NCI-H1048 (cell line): ENCODE measurements at regions not wholly inside any gene's neighbourhood (a gene's known extent, or its start where the extent isn't known, plus 50 kb on each side); places are given as distances from the start of the nearest gene placed in this dataset.

Experiments
- DNase-seq: peaks from one replicate; lab custom pipeline; 2025; lab: John Stamatoyannopoulos, UW

DNA sequence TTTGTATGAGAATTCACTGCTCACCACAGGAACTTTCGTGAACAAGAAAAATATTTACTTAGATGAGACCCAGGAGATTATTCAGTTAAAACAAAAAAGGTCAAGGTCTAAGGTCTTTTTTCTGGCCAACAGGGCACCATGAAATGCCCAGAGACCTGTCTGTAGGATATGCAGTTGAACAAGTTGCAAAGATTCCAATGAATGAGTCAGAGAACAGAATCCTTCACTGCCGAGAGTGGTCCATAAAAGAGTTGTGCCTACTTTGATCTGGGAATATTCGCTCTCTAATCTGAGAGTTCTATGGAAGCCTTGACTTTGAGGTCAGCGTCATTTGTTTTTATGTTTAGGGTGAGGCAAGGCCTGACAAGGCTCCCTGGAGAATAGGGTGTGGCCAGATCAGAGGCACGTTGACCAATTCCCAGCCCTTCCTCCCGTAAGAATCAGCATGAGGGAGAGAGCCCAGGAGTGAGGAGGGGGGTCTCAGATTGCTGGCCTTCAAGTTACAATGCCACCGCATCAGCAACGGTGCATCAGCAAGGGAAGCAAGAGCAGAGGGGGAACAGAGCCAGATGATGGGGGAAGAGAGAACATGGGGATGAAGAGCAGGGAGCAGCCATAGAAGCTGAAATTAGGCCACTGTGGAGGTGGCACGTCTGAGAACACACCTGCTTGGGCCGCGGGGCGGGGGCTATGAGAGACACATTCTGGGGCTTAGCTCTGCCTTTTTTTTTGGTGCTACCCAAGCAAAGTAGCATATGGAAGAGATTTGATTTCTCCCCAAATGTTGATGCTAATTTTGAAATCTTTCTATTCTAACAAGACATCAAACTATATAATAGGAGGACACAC is 206.4 kb upstream of the RAB4A start:
- no peak for DNase-seq

DNA sequence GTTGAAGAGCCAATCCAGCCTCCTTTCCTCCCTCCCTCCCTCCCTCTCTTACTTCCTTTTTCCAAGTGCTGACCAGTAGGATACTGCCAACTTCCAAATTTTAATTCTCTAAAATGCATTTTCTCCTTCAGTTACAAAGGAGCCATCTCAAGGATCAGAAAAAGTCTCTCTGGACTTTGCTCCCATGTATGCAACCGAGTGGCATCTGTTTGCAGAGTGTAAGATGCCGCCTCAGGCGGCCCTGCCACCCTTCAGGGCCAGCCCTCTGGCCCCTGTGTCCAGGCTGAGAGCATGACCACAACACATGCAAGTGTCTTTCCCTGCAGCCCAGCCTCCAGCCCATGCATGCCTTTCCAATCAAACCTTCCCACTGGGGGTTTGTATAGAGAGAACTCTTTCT is 205.3 kb upstream of the RAB4A start:
- no peak for DNase-seq

GRCh38 chr1:229066591-229066990 is 204.3 kb upstream of the RAB4A start:
- no peak for DNase-seq

GRCh38 chr1:229067546-229067945 is 203.4 kb upstream of the RAB4A start:
- no peak for DNase-seq

DNA sequence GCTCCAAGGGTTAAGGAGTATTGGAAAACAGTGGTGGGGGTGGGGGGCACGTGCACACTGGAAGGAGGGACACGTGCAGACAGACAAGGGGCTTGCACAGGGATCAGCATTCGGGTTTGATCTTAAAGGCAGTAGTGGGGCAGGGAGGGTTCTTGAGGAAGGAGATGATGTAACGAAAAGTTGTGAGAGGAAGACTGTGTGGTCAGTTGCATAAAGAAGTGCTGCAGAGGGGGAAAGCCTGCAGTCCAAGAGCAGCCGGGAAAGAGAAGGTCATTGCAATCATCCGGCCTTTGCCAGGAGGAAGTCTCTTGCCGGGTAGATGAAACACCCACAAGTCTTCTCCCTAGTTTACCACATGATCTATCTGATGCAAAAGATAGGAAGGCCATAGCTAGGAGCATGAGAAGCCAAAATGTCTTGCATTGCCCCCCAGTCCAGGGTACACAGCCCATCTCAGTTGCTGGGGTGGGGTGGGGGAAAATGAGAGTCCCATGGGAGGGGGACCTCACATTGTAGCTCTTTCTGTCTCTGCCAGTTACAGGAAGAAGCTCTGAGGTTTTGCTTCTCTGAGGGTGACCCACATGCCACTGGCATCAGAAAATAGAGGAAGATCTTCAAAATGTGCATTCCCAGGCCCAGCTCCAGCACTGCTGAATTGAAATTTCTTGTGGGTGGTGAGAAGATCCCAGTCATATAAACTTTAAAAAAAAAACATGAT is 202.5 kb upstream of the RAB4A start:
- no peak for DNase-seq

GRCh38 chr1:229069176-229069575 is 201.7 kb upstream of the RAB4A start:
- no peak for DNase-seq

DNA sequence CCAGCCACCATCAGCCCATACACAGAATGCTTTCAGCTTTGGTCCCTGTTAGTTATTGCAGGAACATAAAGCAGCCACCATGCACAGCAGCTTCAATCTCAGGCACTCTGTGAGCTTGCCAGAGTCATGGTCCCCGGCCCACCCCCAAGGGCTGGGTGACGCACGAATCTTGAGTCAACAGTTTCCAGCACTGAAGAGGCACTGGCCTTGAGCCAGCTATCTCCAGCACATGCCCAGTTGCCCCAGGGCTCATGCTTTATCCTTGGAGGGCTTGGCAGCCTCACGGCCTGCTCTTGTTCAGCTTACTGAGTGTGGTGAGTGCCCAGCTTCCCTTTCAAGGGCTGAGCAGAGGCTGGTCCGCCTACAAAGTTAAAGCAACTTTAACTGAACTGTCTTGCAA is 200.7 kb upstream of the RAB4A start:
- peak; percentile 31 for DNase-seq

DNA sequence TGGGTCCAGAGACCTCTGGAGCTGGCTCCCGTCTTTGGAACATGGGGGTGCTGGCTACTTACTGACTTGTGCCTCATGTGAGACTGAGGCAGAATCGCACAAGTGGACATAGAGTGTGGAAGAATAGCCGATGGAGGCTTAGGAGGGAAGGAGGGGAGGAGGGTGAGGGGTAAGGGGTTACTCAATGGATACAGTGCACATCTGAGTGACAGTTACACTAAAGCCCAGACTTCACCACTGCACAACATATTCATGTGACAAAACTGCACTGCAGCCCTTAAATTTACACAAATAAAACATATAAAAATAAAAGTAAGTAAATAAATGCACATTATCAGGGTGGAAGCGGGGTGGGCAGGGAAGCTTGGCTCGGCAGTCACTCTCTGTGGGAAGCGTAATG is 197.7 kb upstream of the RAB4A start:
- DNase-seq, result no peak

GRCh38 chr1:229075217-229075616 is 195.7 kb upstream of the RAB4A start:
- no peak for DNase-seq

DNA sequence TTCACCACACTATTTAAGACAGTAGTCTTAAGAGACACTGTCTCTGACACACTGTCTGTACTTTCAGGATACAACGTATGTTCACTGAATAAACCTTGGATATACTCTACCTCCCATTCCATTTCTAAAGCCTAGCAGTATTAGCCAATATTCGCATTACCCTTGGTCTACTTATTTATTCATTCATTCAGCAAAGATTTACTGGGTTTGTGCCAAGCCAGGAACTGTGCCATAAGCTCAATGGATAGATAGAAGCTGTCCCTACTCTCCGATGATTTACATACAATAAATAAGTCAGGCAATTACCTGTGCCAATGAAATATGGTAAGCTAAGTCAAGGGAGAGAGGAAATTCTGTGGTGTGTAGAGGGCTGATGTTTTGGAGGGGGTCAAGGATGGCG is 195.2 kb upstream of the RAB4A start:
- no peak for DNase-seq

- DNase-seq, result no peak
Observed at GRCh38 chr1:229076195-229076594, 194.7 kb upstream of the RAB4A start.

- no peak for DNase-seq
Observed at GRCh38 chr1:229079016-229079595, 191.8 kb upstream of the RAB4A start.

DNA sequence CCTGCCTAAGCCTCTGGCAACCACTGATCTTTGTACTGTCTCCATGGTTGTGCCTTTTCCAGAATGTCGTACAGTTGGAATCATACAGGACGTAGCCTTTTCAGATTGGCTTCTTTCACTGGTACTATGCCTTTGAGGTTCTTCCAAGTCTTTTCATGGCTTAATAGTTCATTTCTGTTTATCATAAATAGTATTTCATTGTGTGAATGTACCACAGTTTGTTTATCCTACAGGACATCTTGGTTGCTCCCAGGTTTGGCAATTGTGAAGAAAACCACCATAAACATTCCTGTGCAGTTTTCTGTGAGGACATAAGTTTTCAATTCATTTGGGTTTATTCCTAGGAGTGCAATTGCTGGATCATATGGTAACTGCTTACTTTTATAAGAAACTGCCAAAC is 190.6 kb upstream of the RAB4A start:
- no peak for DNase-seq

- DNase-seq, result no peak
Observed at GRCh38 chr1:229085291-229085690, 185.6 kb upstream of the RAB4A start.

- no peak for DNase-seq
Observed at GRCh38 chr1:229086091-229086490, 184.8 kb upstream of the RAB4A start.

DNA sequence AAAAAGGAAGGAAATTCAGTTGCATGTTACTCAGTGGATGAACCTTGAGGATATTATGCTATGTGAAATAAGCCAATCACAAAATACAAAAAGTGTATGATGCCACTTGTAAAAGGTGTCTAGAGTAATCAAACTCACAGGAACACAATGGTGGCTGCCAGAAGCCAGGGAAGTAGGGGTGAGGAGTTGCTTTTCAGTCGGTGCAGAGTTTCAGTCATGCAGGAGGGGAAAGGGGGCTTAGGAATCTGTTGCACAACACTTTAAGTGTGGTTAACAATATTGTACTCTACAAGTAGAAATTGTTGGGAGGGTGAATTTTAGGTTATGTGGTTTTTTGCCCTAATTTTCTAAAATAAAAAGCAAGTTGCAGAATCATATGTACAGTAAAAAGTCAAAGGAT is 184.2 kb upstream of the RAB4A start:
- no peak for DNase-seq

DNA sequence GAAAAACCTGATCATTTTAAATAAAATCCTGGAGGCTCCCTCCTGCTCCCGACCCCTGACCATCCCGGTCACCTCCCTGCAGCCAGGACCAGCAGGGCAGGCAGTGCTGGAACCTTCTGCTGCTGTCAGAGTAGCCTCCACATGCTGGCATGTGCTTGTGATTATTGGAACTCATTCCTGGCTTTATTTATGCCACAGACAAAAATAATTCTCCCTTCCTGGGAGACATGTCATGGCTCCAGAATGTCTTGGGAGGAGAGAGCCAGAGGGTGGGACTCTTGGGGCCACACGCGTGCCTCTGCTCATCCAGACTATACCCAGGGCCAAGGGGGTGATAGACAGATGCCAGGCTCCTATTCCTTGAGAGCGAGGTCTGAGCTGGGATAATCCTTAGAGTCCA is 183.6 kb upstream of the RAB4A start:
- DNase-seq, result no peak

DNA sequence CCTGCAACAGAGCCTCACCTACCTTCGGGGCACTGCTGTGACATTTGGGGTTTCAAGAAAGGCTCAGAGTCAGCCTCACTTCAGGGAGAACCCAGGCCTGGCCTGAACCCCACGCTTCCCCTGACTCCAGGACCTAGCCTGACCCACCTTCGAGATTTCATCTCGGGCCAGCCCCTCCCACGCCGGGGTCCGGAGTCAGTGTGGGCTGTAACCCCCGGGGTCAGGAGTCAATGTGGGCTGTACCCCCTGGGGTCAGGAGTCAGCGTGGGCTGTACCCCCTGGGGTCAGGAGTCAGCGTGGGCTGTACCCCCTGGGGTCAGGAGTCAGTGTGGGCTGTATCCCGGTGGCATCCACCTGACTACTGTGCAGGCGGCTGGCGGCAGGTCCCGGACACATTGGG is 183.0 kb upstream of the RAB4A start:
- DNase-seq, result no peak

GRCh38 chr1:229088711-229089110 is 182.2 kb upstream of the RAB4A start:
- DNase-seq, result no peak

DNA sequence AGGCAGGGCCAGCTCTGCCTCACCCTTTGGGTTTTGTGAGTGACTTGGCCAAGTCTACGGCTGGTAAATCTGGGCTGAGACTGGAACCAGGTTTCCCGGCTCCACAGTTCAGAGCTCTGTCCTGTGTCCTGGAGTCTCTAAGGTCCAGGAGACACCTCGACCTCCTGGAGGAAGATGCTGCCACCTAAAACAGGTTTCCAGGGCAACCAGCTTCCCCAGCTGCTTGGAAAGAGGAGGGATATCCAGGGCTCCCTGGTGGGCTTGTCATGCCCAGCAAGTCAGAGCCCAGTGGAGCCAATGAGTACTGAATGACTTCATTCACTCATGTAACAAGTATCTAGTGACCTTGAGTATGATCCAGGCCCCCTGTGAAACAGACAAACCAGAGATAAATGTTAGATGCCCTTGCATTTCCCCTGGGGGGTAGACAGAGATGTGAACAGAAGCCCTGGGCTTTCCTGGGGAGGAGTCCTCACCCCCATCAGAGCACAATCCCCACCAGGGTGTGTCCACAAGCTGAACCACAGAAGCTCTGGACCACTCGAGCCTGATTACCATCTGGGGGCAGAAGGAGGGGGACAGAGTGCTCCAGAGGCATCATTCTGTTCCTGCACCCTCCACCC is 181.2 kb upstream of the RAB4A start:
- DNase-seq, result no peak

GRCh38 chr1:229091721-229092136 is 179.2 kb upstream of the RAB4A start:
- DNase-seq, result no peak

DNA sequence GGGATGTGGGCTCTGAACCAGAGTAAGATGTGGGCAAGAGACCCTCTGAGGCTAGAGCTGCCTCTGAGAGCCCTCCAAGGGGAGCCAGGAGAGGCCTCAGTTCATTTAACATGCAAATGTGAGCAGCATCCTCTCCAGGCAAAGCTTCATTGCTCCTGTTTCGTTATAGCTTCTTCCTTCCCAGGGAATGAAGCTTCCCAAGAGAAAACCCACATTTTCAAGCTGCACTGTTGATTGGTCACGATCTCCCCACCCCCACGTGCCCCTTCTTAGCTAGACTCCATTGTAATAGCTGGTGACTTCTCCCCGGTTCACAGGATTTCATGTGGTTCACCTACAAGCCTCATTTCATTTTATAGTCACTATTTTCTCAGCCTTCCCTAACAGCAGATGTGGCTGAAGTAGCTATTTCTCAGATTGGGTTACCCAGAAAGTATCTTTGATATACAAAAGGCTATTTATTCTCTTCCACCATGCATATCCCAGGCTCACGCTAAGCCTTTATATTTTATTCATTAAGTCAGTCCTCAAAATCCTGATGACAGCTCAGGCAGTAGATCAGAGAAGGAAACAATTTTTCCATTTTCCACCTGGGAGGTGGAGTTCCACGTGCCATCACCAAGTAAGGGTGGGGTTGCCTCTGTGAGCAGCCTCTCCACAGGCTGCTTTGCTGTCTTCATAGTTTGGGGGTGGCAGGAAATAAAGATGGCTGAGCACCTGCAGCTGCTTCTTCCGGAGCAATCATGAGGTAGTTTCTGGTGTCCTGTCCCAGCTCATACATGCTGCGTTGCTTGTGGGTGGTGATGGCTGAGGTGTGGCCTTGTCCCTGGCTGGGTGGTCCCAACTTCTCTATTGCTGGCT is 178.3 kb upstream of the RAB4A start:
- DNase-seq, result no peak
